ENCODE measurements at regions not wholly inside any gene's neighbourhood (a gene's known extent, or its start where the extent isn't known, plus 50 kb on each side); places are given as distances from the start of the nearest gene placed in this dataset.
"Not testable (repeated sequence)": the region's sequence is repeated elsewhere in the genome, so short reads cannot be mapped to it uniquely, and the experiment has no call there.

DNA sequence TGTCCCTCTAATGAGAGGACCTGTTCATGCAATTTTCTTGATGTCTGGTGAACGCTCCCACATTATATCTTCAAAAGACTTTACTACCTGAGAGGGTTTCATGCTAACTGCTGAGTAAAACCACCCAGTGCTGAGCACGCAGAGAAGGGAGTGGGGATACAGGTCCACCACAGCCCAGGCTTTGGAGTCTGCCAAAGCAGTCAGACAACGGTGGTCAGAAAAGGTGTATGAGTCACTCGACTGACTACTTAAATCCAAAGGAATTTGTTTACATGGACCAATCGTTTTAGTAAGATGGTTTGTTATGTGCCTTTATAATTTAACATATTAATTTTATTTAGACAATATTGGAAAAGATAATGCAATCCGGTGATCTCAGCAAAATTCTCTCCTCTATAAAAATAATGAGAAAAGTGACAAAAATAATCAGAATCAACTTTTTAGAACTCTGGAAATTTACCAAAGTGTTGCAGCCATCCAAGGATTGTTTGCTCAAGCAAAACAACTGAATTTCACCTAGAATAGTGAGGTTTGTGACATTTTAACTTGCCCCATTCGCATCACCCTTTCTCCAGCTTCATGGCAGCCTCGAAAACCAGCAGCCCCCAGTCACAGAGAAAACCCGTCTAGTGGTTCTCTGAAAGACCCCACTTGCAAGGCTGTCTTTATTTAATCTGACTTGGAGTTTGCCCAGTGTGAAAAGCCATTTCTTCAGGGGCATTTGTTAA lies 52.1 kb upstream of the PLGLB2 start:
- H3K9me3 ChIP-seq; H3K4me1 ChIP-seq; H3K4me3 ChIP-seq; DNase-seq; H3K36me3 ChIP-seq; H3K27ac ChIP-seq; H3K27me3 ChIP-seq; intact Hi-C loops (cut with DNase I; ENCODE audit: low total_unique reads): not testable (repeated sequence)
